ENCODE measurements at regions not wholly inside any gene's neighbourhood (a gene's known extent, or its start where the extent isn't known, plus 50 kb on each side); places are given as distances from the start of the nearest gene placed in this dataset.

- TF ChIP-seq, protein P1, sequence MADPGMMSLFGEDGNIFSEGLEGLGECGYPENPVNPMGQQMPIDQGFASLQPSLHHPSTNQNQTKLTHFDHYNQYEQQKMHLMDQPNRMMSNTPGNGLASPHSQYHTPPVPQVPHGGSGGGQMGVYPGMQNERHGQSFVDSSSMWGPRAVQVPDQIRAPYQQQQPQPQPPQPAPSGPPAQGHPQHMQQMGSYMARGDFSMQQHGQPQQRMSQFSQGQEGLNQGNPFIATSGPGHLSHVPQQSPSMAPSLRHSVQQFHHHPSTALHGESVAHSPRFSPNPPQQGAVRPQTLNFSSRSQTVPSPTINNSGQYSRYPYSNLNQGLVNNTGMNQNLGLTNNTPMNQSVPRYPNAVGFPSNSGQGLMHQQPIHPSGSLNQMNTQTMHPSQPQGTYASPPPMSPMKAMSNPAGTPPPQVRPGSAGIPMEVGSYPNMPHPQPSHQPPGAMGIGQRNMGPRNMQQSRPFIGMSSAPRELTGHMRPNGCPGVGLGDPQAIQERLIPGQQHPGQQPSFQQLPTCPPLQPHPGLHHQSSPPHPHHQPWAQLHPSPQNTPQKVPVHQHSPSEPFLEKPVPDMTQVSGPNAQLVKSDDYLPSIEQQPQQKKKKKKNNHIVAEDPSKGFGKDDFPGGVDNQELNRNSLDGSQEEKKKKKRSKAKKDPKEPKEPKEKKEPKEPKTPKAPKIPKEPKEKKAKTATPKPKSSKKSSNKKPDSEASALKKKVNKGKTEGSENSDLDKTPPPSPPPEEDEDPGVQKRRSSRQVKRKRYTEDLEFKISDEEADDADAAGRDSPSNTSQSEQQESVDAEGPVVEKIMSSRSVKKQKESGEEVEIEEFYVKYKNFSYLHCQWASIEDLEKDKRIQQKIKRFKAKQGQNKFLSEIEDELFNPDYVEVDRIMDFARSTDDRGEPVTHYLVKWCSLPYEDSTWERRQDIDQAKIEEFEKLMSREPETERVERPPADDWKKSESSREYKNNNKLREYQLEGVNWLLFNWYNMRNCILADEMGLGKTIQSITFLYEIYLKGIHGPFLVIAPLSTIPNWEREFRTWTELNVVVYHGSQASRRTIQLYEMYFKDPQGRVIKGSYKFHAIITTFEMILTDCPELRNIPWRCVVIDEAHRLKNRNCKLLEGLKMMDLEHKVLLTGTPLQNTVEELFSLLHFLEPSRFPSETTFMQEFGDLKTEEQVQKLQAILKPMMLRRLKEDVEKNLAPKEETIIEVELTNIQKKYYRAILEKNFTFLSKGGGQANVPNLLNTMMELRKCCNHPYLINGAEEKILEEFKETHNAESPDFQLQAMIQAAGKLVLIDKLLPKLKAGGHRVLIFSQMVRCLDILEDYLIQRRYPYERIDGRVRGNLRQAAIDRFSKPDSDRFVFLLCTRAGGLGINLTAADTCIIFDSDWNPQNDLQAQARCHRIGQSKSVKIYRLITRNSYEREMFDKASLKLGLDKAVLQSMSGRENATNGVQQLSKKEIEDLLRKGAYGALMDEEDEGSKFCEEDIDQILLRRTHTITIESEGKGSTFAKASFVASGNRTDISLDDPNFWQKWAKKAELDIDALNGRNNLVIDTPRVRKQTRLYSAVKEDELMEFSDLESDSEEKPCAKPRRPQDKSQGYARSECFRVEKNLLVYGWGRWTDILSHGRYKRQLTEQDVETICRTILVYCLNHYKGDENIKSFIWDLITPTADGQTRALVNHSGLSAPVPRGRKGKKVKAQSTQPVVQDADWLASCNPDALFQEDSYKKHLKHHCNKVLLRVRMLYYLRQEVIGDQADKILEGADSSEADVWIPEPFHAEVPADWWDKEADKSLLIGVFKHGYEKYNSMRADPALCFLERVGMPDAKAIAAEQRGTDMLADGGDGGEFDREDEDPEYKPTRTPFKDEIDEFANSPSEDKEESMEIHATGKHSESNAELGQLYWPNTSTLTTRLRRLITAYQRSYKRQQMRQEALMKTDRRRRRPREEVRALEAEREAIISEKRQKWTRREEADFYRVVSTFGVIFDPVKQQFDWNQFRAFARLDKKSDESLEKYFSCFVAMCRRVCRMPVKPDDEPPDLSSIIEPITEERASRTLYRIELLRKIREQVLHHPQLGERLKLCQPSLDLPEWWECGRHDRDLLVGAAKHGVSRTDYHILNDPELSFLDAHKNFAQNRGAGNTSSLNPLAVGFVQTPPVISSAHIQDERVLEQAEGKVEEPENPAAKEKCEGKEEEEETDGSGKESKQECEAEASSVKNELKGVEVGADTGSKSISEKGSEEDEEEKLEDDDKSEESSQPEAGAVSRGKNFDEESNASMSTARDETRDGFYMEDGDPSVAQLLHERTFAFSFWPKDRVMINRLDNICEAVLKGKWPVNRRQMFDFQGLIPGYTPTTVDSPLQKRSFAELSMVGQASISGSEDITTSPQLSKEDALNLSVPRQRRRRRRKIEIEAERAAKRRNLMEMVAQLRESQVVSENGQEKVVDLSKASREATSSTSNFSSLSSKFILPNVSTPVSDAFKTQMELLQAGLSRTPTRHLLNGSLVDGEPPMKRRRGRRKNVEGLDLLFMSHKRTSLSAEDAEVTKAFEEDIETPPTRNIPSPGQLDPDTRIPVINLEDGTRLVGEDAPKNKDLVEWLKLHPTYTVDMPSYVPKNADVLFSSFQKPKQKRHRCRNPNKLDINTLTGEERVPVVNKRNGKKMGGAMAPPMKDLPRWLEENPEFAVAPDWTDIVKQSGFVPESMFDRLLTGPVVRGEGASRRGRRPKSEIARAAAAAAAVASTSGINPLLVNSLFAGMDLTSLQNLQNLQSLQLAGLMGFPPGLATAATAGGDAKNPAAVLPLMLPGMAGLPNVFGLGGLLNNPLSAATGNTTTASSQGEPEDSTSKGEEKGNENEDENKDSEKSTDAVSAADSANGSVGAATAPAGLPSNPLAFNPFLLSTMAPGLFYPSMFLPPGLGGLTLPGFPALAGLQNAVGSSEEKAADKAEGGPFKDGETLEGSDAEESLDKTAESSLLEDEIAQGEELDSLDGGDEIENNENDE (IDR thresholded peaks at IDR 0.05; ENCODE audit: insufficient replicate concordance, low read length): no peak
- TF ChIP-seq MAX (IDR thresholded peaks at IDR 0.05): no peak
- TF ChIP-seq RBBP5 (IDR thresholded peaks at IDR 0.05; ENCODE audit: borderline replicate concordance, low read depth, low read length): no peak
- TF ChIP-seq RFX5 (IDR thresholded peaks at IDR 0.05; ENCODE audit: borderline replicate concordance, low read depth, low read length): no peak
- no peak for TF ChIP-seq POLR2A (IDR thresholded peaks at IDR 0.05; ENCODE audit: control extremely low read depth in 1 of 2, low read depth in 2 of 2, low read length in 2 of 2)
- no peak for TF ChIP-seq TAF7 (optimal IDR thresholded peaks at IDR 0.05; ENCODE audit: borderline replicate concordance, low read depth, low read length)
- TF ChIP-seq NANOG (IDR thresholded peaks at IDR 0.05; ENCODE audit: insufficient read depth, low read depth, low read length, poor library complexity, severe bottlenecking): no peak
- TF ChIP-seq SRF (IDR thresholded peaks at IDR 0.05; ENCODE audit: low read depth, low read length): no peak
- TF ChIP-seq GTF2F1 (IDR thresholded peaks at IDR 0.05; ENCODE audit: borderline replicate concordance, low read depth, low read length): no peak
- TF ChIP-seq GABPA (IDR thresholded peaks at IDR 0.05; ENCODE audit: borderline replicate concordance, insufficient read depth, low read length): no peak
- no peak for TF ChIP-seq CHD1 (IDR thresholded peaks at IDR 0.05; ENCODE audit: low read depth, low read length)
These were observed 57.4 kb upstream of the PRRC2C start (continued) for GRCh38 chr1:171427852-171428471.

Data from H1 (cell line).